ENCODE measurements at regions not wholly inside any gene's neighbourhood (a gene's known extent, or its start where the extent isn't known, plus 50 kb on each side); places are given as distances from the start of the nearest gene placed in this dataset.
"Not testable (repeated sequence)": the region's sequence is repeated elsewhere in the genome, so short reads cannot be mapped to it uniquely, and the experiment has no call there.

DNA sequence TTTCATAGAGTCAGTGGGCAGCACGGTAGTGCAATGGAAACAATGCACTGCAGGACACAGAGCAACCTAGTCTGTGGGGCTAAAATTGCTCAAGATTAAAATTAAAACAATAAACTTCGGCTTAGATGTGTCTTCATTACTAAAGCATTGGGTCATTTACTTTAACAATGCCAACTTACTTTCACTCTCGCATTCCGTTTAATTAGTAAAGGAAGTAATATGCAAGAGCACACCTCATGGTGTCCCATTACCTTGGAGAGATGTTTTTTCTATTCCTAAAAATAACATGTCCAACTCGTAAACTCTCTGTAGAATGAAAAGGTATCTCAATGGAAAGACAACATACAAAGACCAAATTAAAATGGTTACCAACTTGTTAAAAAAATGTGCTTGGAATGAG lies 738.4 kb downstream of the PCDH17 start:
- no peaks in the 10 kb centered on the region for H3K27me3 ChIP-seq
- H3K9me3 ChIP-seq: no peaks in the 10 kb centered on the region
- H3K27ac ChIP-seq: no peak overlapping the region
- H3K4me1 ChIP-seq: no peaks in the 10 kb centered on the region
- no peak for DNase-seq (ENCODE audit: low spot score in 2 of 2)
- no peaks in the 10 kb centered on the region for H3K36me3 ChIP-seq
- TF ChIP-seq, protein P1, sequence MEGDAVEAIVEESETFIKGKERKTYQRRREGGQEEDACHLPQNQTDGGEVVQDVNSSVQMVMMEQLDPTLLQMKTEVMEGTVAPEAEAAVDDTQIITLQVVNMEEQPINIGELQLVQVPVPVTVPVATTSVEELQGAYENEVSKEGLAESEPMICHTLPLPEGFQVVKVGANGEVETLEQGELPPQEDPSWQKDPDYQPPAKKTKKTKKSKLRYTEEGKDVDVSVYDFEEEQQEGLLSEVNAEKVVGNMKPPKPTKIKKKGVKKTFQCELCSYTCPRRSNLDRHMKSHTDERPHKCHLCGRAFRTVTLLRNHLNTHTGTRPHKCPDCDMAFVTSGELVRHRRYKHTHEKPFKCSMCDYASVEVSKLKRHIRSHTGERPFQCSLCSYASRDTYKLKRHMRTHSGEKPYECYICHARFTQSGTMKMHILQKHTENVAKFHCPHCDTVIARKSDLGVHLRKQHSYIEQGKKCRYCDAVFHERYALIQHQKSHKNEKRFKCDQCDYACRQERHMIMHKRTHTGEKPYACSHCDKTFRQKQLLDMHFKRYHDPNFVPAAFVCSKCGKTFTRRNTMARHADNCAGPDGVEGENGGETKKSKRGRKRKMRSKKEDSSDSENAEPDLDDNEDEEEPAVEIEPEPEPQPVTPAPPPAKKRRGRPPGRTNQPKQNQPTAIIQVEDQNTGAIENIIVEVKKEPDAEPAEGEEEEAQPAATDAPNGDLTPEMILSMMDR (IDR thresholded peaks at IDR 0.05): no peak
- WGBS, 2 donors: 83 to 91% methylated on average over 5 of the region's 5 CpGs
- H3K4me3 ChIP-seq: no peak overlapping the region

DNA sequence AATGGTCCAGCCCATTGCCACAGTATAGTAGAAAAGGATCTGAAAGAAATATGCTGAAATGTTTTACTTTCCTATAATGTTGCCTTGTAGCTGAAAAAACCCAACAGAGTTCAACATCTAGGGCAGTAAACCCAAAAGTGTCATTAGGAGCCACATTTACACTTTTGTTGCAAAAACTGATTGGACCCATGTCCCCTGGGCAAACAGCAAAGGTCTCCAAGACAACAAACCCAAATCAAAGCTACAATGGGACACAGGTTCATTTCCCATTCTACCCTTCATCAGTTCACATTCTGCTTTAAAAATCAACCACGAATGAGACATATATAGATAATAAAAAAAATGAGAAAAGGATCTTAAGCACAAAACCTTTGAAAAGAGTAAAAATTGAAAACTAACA lies 744.8 kb downstream of the PCDH17 start:
- no peak for DNase-seq (ENCODE audit: low spot score in 2 of 2)
- Histone ChIP-seq H3K27ac (no peak overlapping the region), H3K9me3 (no peaks in the 10 kb centered on the region), H3K4me1 (no peaks in the 10 kb centered on the region), H3K4me3 (no peak overlapping the region), H3K36me3 (no peaks in the 10 kb centered on the region), H3K27me3 (no peaks in the 10 kb centered on the region)
- TF ChIP-seq POLR2A (IDR thresholded peaks at IDR 0.05) (no peak), EP300 (IDR thresholded peaks at IDR 0.05) (no peak)
- TF ChIP-seq, protein P1 (IDR thresholded peaks at IDR 0.05): no peak
- 84 to 91% methylated on average over 1 of the region's 1 CpG for WGBS, 2 donors

DNA sequence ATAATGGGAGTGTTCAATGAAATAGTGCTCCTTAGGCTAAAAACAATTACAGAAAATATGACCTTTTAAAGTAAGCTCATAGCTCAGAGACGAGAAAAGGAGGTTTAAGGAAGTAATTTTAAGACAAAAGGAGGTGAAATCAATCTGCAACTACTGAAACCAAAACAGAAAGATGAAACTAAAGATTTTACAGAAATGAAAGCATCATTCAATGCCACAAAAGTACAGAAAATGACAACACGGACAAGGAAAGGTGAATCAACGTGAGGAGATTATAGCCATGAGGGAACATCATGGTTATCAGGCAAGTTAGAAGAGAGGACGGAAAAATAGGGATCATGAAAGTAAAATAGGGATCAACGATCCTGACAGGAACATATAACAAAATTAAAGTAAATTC lies 745.2 kb downstream of the PCDH17 start:
- Histone ChIP-seq H3K9me3 (no peaks in the 10 kb centered on the region), H3K27ac (no peak overlapping the region), H3K27me3 (no peaks in the 10 kb centered on the region), H3K4me1 (no peaks in the 10 kb centered on the region), H3K4me3 (no peak overlapping the region), H3K36me3 (no peaks in the 10 kb centered on the region)
- no peak for DNase-seq (ENCODE audit: low spot score in 2 of 2)
- 75 to 82% methylated on average over 5 of the region's 5 CpGs for WGBS, 2 donors
- no peak for TF ChIP-seq EP300 (IDR thresholded peaks at IDR 0.05)

DNA sequence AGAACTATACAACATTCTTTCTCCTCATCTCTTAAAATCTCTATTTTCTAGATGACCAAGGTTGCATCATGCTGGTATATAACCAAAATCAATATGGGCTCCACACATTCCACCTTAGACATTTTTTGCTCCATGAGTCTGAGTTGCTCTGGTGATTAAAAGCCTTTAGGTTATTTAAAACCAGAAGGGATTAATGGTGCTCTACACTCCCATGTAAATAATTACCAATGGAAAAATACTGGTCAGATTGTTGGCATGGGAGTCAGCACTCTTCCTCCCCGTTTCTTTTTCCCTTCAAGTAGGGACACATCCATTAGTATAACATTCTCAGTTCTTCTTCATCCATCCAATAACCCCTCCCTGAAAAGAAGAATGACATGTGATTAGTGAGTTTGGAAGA lies 747.7 kb downstream of the PCDH17 start:
- TF ChIP-seq POLR2A (IDR thresholded peaks at IDR 0.05) (no peak), EP300 (IDR thresholded peaks at IDR 0.05) (no peak)
- TF ChIP-seq, protein P1 (IDR thresholded peaks at IDR 0.05): no peak

DNA sequence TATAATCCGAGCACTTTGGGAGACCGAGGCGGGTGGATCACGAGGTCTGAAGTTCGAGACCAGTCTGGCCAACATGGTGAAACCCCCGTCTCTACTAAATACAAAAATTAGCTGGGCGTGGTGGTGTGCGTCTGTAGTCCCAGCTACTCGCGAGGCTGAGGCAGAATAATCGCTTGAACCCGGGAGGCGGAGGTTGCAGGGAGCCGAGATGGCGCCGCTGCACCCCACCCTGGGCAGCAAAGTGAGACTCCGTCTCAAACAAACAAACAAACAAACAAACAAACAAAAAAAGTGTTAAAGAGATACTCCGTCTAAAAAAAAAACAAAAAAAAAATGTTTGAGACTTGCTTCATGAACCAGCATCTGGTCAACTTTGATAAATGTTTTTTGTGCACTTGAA lies 753.8 kb downstream of the PCDH17 start:
- not testable (repeated sequence) for H3K36me3 ChIP-seq; H3K27ac ChIP-seq; H3K4me1 ChIP-seq; H3K27me3 ChIP-seq; H3K4me3 ChIP-seq; H3K9me3 ChIP-seq; DNase-seq (ENCODE audit: low spot score in 2 of 2)
- 94 to 95% methylated on average over 18 of the region's 18 CpGs for WGBS, 2 donors

More for the DNA sequence above, 747.7 kb downstream of the PCDH17 start:
- Histone ChIP-seq H3K4me3 (no peak overlapping the region), H3K36me3 (no peaks in the 10 kb centered on the region), H3K9me3 (no peaks in the 10 kb centered on the region), H3K27me3 (no peaks in the 10 kb centered on the region), H3K27ac (no peak overlapping the region), H3K4me1 (no peaks in the 10 kb centered on the region)
- WGBS, 2 donors: 58 to 63% methylated on average over 1 of the region's 1 CpG
- DNase-seq (ENCODE audit: low spot score in 2 of 2): no peak

DNA sequence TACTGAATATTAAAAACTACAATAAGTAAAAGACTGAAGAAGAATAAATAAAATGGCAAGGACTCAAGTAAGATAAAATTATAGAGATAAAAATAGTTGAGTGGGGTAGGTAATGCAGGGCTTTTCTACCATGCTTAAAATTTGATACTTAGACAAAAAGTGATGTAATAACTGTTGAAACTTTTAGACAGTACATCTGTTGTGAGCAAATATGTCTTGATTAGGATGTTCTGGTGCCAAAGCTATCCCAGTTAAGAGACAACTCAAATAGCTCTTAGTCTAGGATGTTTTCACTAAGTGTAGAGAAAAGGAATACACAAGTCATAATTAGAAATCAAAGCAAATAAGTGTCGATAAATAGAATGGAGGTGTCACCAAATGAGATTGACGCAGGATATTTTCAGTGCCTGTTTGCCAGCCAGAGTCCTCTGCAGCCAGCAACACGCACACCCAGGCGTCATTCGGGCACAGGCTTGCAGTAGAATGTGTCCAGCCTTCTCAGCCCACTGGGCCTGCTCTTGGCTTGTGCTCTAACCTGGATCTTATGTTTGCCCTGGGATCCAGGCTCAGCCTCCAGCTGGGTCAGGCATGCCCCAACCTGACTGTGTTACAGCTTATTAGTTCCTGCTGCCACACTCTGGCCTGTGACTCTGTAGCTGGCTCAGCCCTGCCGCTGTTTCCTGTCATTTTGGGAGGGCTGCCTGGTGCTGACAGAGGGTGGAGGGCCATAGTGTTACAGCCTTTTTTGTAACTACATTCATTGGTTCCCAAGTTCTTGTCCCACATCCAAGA lies 766.2 kb downstream of the PCDH17 start:
- 95% methylated on average over 6 of the region's 6 CpGs for WGBS, 2 donors
- Histone ChIP-seq H3K27me3 (no peaks in the 10 kb centered on the region), H3K27ac (no peak overlapping the region), H3K4me1 (no peaks in the 10 kb centered on the region), H3K9me3 (peaks cover 0 to 8% (median 0%) of the 10 kb centered on the region in 4 donors), H3K36me3 (no peaks in the 10 kb centered on the region), H3K4me3 (no peak overlapping the region)
- no peak for DNase-seq (ENCODE audit: low spot score in 2 of 2)
- TF ChIP-seq, protein P1 (IDR thresholded peaks at IDR 0.05): no peak
- TF ChIP-seq POLR2A (IDR thresholded peaks at IDR 0.05): no peak
- TF ChIP-seq EP300 (IDR thresholded peaks at IDR 0.05): no peak

Measured in tibial nerve (tissue), 4 donors.